ENCODE measurements at regions not wholly inside any gene's neighbourhood (a gene's known extent, or its start where the extent isn't known, plus 50 kb on each side); places are given as distances from the start of the nearest gene placed in this dataset.
"Not testable (repeated sequence)": the region's sequence is repeated elsewhere in the genome, so short reads cannot be mapped to it uniquely, and the experiment has no call there.

DNA sequence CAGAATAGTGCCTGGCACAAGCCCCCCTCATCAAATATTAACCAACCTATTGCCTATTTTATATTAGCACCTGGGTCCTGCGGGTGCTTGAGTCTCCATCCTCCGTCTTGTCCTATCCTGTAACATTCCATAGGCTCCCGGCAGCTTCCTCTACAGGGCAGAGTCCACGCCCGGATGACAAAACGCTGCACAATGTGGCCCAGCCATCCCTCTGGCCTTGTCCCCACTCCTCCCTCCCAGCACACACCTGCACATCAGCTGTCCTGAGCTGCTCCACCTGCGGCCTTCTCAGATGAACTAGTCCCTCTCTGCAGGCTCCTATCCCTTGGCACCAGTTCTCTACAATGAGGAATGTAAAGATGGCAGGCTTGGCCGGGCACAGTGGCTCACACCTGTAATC, 153.5 kb upstream of the PDE1C start:
- no peak for DNase-seq (ENCODE audit: low read depth)
- no peak overlapping the region for H3K4me3 ChIP-seq (ENCODE audit: low read depth, low read length)
- TF ChIP-seq, protein P1, sequence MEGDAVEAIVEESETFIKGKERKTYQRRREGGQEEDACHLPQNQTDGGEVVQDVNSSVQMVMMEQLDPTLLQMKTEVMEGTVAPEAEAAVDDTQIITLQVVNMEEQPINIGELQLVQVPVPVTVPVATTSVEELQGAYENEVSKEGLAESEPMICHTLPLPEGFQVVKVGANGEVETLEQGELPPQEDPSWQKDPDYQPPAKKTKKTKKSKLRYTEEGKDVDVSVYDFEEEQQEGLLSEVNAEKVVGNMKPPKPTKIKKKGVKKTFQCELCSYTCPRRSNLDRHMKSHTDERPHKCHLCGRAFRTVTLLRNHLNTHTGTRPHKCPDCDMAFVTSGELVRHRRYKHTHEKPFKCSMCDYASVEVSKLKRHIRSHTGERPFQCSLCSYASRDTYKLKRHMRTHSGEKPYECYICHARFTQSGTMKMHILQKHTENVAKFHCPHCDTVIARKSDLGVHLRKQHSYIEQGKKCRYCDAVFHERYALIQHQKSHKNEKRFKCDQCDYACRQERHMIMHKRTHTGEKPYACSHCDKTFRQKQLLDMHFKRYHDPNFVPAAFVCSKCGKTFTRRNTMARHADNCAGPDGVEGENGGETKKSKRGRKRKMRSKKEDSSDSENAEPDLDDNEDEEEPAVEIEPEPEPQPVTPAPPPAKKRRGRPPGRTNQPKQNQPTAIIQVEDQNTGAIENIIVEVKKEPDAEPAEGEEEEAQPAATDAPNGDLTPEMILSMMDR (IDR thresholded peaks at IDR 0.05; ENCODE audit: insufficient read depth, low read depth, low read length, missing control alignments) = no peak

- H3K4me3 ChIP-seq (ENCODE audit: low read depth, low read length) = no peak overlapping the region
- TF ChIP-seq, protein P1 (IDR thresholded peaks at IDR 0.05; ENCODE audit: insufficient read depth, low read depth, low read length, missing control alignments) = no peak
These were observed 153.0 kb upstream of the PDE1C start for GRCh38 chr7:32223071-32223650.

DNA sequence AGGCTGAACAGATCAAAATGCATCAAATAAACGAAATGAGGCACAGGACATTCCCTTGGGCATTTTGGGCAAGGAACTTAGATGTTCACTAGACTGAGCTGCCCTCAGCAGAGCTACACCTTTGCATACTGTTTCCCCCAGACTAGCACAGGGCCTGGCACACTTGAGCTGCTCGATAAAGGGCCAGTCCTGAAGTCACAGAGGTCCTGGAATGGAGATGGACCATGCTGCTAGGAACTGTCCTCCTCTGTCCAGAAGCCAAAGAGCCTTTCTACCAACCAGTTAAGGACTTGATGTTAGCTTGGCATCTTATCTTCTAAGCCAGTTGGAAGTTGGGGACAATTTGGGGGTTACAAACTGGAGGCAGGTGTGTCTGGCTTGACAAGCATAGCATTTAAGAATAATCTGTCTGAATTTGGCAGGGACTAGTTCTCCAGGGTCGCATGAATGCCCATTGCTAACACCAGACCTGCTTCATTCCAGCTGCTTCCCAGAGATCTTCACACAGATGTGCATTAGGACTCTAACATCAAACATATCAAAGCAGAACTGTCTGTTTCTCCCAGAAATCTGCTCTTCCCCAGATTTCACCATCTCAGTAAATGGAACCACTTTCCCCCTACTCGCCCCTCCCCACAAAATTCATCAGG, 152.2 kb upstream of the PDE1C start:
- TF ChIP-seq, protein P1 (IDR thresholded peaks at IDR 0.05; ENCODE audit: insufficient read depth, low read depth, low read length, missing control alignments) = no peak
- no peak overlapping the region for H3K4me3 ChIP-seq (ENCODE audit: low read depth, low read length)
- DNase-seq (ENCODE audit: low read depth) = no peak

More at GRCh38 chr7:32223071-32223650, 153.0 kb upstream of the PDE1C start:
- DNase-seq (ENCODE audit: low read depth) = no peak

DNA sequence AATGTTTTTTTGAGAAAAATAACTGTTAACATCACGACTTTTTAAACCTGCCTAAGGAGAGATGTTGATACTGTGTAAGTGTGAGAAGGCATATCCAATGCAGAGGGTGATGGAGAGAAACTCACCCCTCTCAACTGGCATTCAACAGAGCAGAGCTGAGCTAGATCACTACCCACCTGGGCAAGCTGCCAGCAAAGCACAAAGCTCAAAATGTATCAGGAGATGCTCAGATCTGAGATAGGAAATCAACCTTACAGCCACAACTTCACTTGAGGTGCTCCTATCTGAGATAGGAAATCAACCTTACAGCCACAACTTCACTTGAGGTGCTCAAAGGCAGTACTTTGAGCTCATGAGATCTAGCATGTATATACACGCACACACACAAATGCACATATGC, 151.5 kb upstream of the PDE1C start:
- no peak overlapping the region for H3K4me3 ChIP-seq (ENCODE audit: low read depth, low read length)
- TF ChIP-seq, protein P1 (IDR thresholded peaks at IDR 0.05; ENCODE audit: insufficient read depth, low read depth, low read length, missing control alignments) = no peak
- DNase-seq (ENCODE audit: low read depth) = no peak

GRCh38 chr7:32221056-32221455, 150.8 kb upstream of the PDE1C start:
- DNase-seq (ENCODE audit: low read depth) = no peak
- TF ChIP-seq, protein P1 (IDR thresholded peaks at IDR 0.05; ENCODE audit: insufficient read depth, low read depth, low read length, missing control alignments) = no peak
- H3K4me3 ChIP-seq (ENCODE audit: low read depth, low read length) = no peak overlapping the region

DNA sequence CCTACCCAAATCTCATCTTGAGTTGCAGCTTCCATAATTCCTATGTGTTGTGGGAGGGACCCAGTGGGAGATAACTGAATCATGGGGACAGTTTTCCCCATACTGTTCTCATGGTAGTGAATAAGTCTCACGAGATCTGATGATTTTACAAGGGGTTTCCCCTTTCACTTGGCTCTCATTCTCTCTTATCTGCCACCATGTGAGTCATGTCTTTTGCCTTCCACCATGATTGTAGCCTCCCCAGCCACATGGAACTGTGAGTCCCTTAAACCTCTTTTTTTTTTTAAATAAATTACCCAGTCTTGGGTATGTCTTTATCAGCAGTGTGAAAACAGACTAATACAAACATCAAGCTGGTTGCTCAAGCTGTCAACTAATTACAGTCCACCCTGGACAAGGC, 149.6 kb upstream of the PDE1C start:
- not testable (repeated sequence) for DNase-seq (ENCODE audit: low read depth); H3K4me3 ChIP-seq (ENCODE audit: low read depth, low read length)

- TF ChIP-seq, protein P1 (IDR thresholded peaks at IDR 0.05; ENCODE audit: insufficient read depth, low read depth, low read length, missing control alignments) = no peak
- H3K4me3 ChIP-seq (ENCODE audit: low read depth, low read length) = no peak overlapping the region
- no peak for DNase-seq (ENCODE audit: low read depth)
These were observed 149.2 kb upstream of the PDE1C start for GRCh38 chr7:32219416-32219815.
